ENCODE measurements at regions not wholly inside any gene's neighbourhood (a gene's known extent, or its start where the extent isn't known, plus 50 kb on each side); places are given as distances from the start of the nearest gene placed in this dataset.

GRCh38 chr3:106092792-106093191 lies 224.0 kb upstream of the CBLB start:
- H4K20me1 ChIP-seq (ENCODE audit: insufficient read depth): no peaks in the 10 kb centered on the region
- H3F3A ChIP-seq (replicated peaks; ENCODE audit: insufficient read depth): peaks cover 5% of the 10 kb centered on the region
- POLR2A ChIA-PET: no interaction called here

GRCh38 chr3:106093616-106094015 lies 224.8 kb upstream of the CBLB start:
- ChIA-PET CTCF (no interaction called here), POLR2A (no interaction called here)
- no peak overlapping the region for H3K27ac ChIP-seq (ENCODE audit: low read depth in 2 of 2, low read length in 1 of 2)
- no peaks in the 10 kb centered on the region for H3K27me3 ChIP-seq (ENCODE audit: insufficient read depth)
- TF ChIP-seq IRF3 (IDR thresholded peaks at IDR 0.05; ENCODE audit: low read depth, low read length) (no peak), FOXJ3 (CRISPR knock-in tag; IDR thresholded peaks at IDR 0.05) (no peak), NFIC (IDR thresholded peaks at IDR 0.05; ENCODE audit: borderline replicate concordance) (no peak), TAF1 (IDR thresholded peaks at IDR 0.05; ENCODE audit: borderline replicate concordance, low read depth, low read length) (no peak)
- H3K9ac ChIP-seq: no peak overlapping the region
- no peaks in the 10 kb centered on the region for H3K79me2 ChIP-seq (ENCODE audit: insufficient read depth)
- H3K4me2 ChIP-seq: no peak overlapping the region
- peaks cover 0 to 5% of the 10 kb centered on the region in 2 experiments for H3K36me3 ChIP-seq (replicated peaks in 1 of 2; ENCODE audit: control insufficient read depth in 1 of 2, insufficient read depth in 2 of 2, low read length in 1 of 2)
- DNase-seq: no peak
- WGBS (ENCODE audit: low lambda C conversion rate): 97% methylated on average over 3 of the region's 3 CpGs
- H2AFZ ChIP-seq (ENCODE audit: low read depth): no peak overlapping the region
- H3F3A ChIP-seq (replicated peaks; ENCODE audit: insufficient read depth): no peaks in the 10 kb centered on the region
- peaks cover 0 to 2% of the 10 kb centered on the region in 2 experiments; a peak in 1 of 4 replicates for H3K4me1 ChIP-seq (ENCODE audit: control insufficient read depth in 1 of 2, insufficient read depth in 2 of 2, low read depth in 1 of 2, low read length in 1 of 2)
- no peak overlapping the region for H3K4me3 ChIP-seq (ENCODE audit: low read depth in 2 of 2, low read length in 1 of 2)
- H3K9me3 ChIP-seq: no peaks in the 10 kb centered on the region
- H3K9me2 ChIP-seq: no peaks in the 10 kb centered on the region
- no peaks in the 10 kb centered on the region for H4K20me1 ChIP-seq (ENCODE audit: insufficient read depth)

More at GRCh38 chr3:106092792-106093191, 224.0 kb upstream of the CBLB start:
- CTCF ChIA-PET: no interaction called here
- TF ChIP-seq TAF1 (IDR thresholded peaks at IDR 0.05; ENCODE audit: borderline replicate concordance, low read depth, low read length): no peak
- TF ChIP-seq MAX (IDR thresholded peaks at IDR 0.05; ENCODE audit: low read depth): no peak
- TF ChIP-seq TCF12 (IDR thresholded peaks at IDR 0.05): no peak
- no peak for TF ChIP-seq SMC3 (IDR thresholded peaks at IDR 0.05; ENCODE audit: low read depth, low read length)
- TF ChIP-seq MEF2A (IDR thresholded peaks at IDR 0.05; ENCODE audit: borderline replicate concordance, low read depth): no peak
- TF ChIP-seq RXRA (IDR thresholded peaks at IDR 0.05; ENCODE audit: borderline replicate concordance, low read depth): no peak
- TF ChIP-seq ZBTB33 (IDR thresholded peaks at IDR 0.05; ENCODE audit: borderline replicate concordance, low read depth): no peak
- TF ChIP-seq YY1 (IDR thresholded peaks at IDR 0.05; ENCODE audit: low read depth): no peak
- 78% methylated on average over 2 of the region's 2 CpGs for WGBS (ENCODE audit: low lambda C conversion rate)
- Histone ChIP-seq H2AFZ (ENCODE audit: low read depth) (no peak overlapping the region), H3K79me2 (ENCODE audit: insufficient read depth) (no peaks in the 10 kb centered on the region), H3K4me3 (ENCODE audit: low read depth in 2 of 2, low read length in 1 of 2) (no peak overlapping the region), H3K27ac (ENCODE audit: low read depth in 2 of 2, low read length in 1 of 2) (no peak overlapping the region), H3K4me1 (ENCODE audit: control insufficient read depth in 1 of 2, insufficient read depth in 2 of 2, low read depth in 1 of 2, low read length in 1 of 2) (peaks cover 0 to 2% of the 10 kb centered on the region in 2 experiments; a peak in 1 of 4 replicates), H3K27me3 (ENCODE audit: insufficient read depth) (no peaks in the 10 kb centered on the region), H3K9me3 (no peaks in the 10 kb centered on the region), H3K9me2 (no peaks in the 10 kb centered on the region), H3K4me2 (no peak overlapping the region), H3K9ac (no peak overlapping the region), H3K36me3 (replicated peaks in 1 of 2; ENCODE audit: control insufficient read depth in 1 of 2, insufficient read depth in 2 of 2, low read length in 1 of 2) (peaks cover 0 to 5% of the 10 kb centered on the region in 2 experiments)
- DNase-seq: no peak

Measured in SK-N-SH (cell line).